ENCODE measurements at regions not wholly inside any gene's neighbourhood (a gene's known extent, or its start where the extent isn't known, plus 50 kb on each side); places are given as distances from the start of the nearest gene placed in this dataset.
"Not testable (repeated sequence)": the region's sequence is repeated elsewhere in the genome, so short reads cannot be mapped to it uniquely, and the experiment has no call there.

- FAIRE-seq, result no peak
Observed at GRCh38 chr1:223001653-223002634, 141.1 kb downstream of the TLR5 start.

GRCh38 chr1:223003549-223003948 lies 139.5 kb downstream of the TLR5 start:
- FAIRE-seq, result no peak

GRCh38 chr1:223006371-223006770 lies 136.7 kb downstream of the TLR5 start:
- no peak for FAIRE-seq

GRCh38 chr1:223006917-223007648 lies 136.0 kb downstream of the TLR5 start:
- FAIRE-seq, result no peak

GRCh38 chr1:223007935-223008334 lies 135.1 kb downstream of the TLR5 start:
- no peak for FAIRE-seq

- no peak for FAIRE-seq
Observed at GRCh38 chr1:223008808-223009207, 134.2 kb downstream of the TLR5 start.

GRCh38 chr1:223009406-223009805 lies 133.6 kb downstream of the TLR5 start:
- no peak for FAIRE-seq

GRCh38 chr1:223010582-223011504 lies 132.2 kb downstream of the TLR5 start:
- FAIRE-seq, result no peak

- FAIRE-seq, result no peak
Observed at GRCh38 chr1:223011505-223011856, 131.6 kb downstream of the TLR5 start.

GRCh38 chr1:223012176-223012788 lies 130.8 kb downstream of the TLR5 start:
- FAIRE-seq, result no peak

GRCh38 chr1:223012938-223013337 lies 130.1 kb downstream of the TLR5 start:
- FAIRE-seq, result no peak

GRCh38 chr1:223014142-223014873 lies 128.7 kb downstream of the TLR5 start:
- no peak for FAIRE-seq

GRCh38 chr1:223016381-223016780 lies 126.7 kb downstream of the TLR5 start:
- no peak for FAIRE-seq

- no peak for FAIRE-seq
Observed at GRCh38 chr1:223016890-223017289, 126.2 kb downstream of the TLR5 start.

- no peak for FAIRE-seq
Observed at GRCh38 chr1:223017291-223017690, 125.8 kb downstream of the TLR5 start.

GRCh38 chr1:223018534-223018933 lies 124.5 kb downstream of the TLR5 start:
- no peak for FAIRE-seq

- no peak for FAIRE-seq
Observed at GRCh38 chr1:223019256-223019655, 123.8 kb downstream of the TLR5 start.

- FAIRE-seq, result no peak
Observed at GRCh38 chr1:223020770-223021169, 122.3 kb downstream of the TLR5 start.

GRCh38 chr1:223022641-223023473 lies 120.2 kb downstream of the TLR5 start:
- FAIRE-seq, result no peak

GRCh38 chr1:223023863-223024262 lies 119.2 kb downstream of the TLR5 start:
- FAIRE-seq, result no peak

GRCh38 chr1:223024486-223024885 lies 118.6 kb downstream of the TLR5 start:
- FAIRE-seq, result not testable (repeated sequence)

Measured in islet of Langerhans (tissue), 1 donor.